ENCODE measurements at regions not wholly inside any gene's neighbourhood (a gene's known extent, or its start where the extent isn't known, plus 50 kb on each side); places are given as distances from the start of the nearest gene placed in this dataset.
"Not testable (repeated sequence)": the region's sequence is repeated elsewhere in the genome, so short reads cannot be mapped to it uniquely, and the experiment has no call there.

GRCh38 chr2:107730898-107731297 is 95.8 kb upstream of the RGPD4 start:
- ATAC-seq = no peak

- ATAC-seq = no peak
Measured at GRCh38 chr2:107731435-107731834, 95.3 kb upstream of the RGPD4 start.

GRCh38 chr2:107735201-107735600 is 91.5 kb upstream of the RGPD4 start:
- no peak for ATAC-seq

GRCh38 chr2:107737756-107738155 is 88.9 kb upstream of the RGPD4 start:
- no peak for ATAC-seq

- ATAC-seq = no peak
Measured at GRCh38 chr2:107738266-107738665, 88.4 kb upstream of the RGPD4 start.

- no peak for ATAC-seq
Measured at GRCh38 chr2:107740300-107740699, 86.4 kb upstream of the RGPD4 start.

GRCh38 chr2:107742460-107743027 is 84.1 kb upstream of the RGPD4 start:
- no peak for ATAC-seq

- no peak for ATAC-seq
Measured at GRCh38 chr2:107743274-107743673, 83.4 kb upstream of the RGPD4 start.

GRCh38 chr2:107745100-107745499 is 81.6 kb upstream of the RGPD4 start:
- ATAC-seq = no peak

- not testable (repeated sequence) for ATAC-seq
Measured at GRCh38 chr2:107746552-107747198, 80.0 kb upstream of the RGPD4 start.

GRCh38 chr2:107747199-107747963 is 79.3 kb upstream of the RGPD4 start:
- ATAC-seq = not testable (repeated sequence)

GRCh38 chr2:107747964-107748583 is 78.6 kb upstream of the RGPD4 start:
- no peak for ATAC-seq

GRCh38 chr2:107751936-107752335 is 74.8 kb upstream of the RGPD4 start:
- ATAC-seq = no peak

GRCh38 chr2:107753806-107754205 is 72.9 kb upstream of the RGPD4 start:
- not testable (repeated sequence) for ATAC-seq

GRCh38 chr2:107757223-107757622 is 69.5 kb upstream of the RGPD4 start:
- ATAC-seq = no peak

GRCh38 chr2:107760620-107761364 is 65.9 kb upstream of the RGPD4 start:
- no peak for ATAC-seq

GRCh38 chr2:107772353-107772752 is 54.3 kb upstream of the RGPD4 start:
- peak; percentile 97 for ATAC-seq

GRCh38 chr2:107775211-107775610 is 51.5 kb upstream of the RGPD4 start:
- no peak for ATAC-seq

GRCh38 chr2:107775791-107776190 is 50.9 kb upstream of the RGPD4 start:
- no peak for ATAC-seq

GRCh38 chr2:107776362-107776761 is 50.3 kb upstream of the RGPD4 start:
- ATAC-seq = no peak
